ENCODE measurements at regions not wholly inside any gene's neighbourhood (a gene's known extent, or its start where the extent isn't known, plus 50 kb on each side); places are given as distances from the start of the nearest gene placed in this dataset.

GRCh38 chr6:87791982-87792381, 89.9 kb upstream of the AKIRIN2 start:
- TF ChIP-seq ZNF384 (IDR thresholded peaks at IDR 0.05) (no peak), PKNOX1 (IDR thresholded peaks at IDR 0.05) (no peak), CTBP1 (IDR thresholded peaks at IDR 0.05; ENCODE audit: borderline replicate concordance) (no peak), ARNT (IDR thresholded peaks at IDR 0.05) (no peak), SUZ12 (IDR thresholded peaks at IDR 0.05) (no peak), FOXK2 (IDR thresholded peaks at IDR 0.05) (no peak)

All from HEK293T (cell line).